DMS114 treated with DMSO at 0.1 percent for 48 hours (cell line): ENCODE measurements at regions not wholly inside any gene's neighbourhood (a gene's known extent, or its start where the extent isn't known, plus 50 kb on each side); places are given as distances from the start of the nearest gene placed in this dataset.
"Not testable (repeated sequence)": the region's sequence is repeated elsewhere in the genome, so short reads cannot be mapped to it uniquely, and the experiment has no call there.

Experiments used
- DNase-seq: peaks from one replicate; lab custom pipeline; 2025; ENCODE audit not compliant: unreplicated experiment; lab: John Stamatoyannopoulos, UW

- not testable (repeated sequence) for DNase-seq
Observed at GRCh38 chr2:5629510-5629909, 62.7 kb upstream of the SOX11 start.

- not testable (repeated sequence) for DNase-seq
Observed at GRCh38 chr2:5637051-5637450, 55.1 kb upstream of the SOX11 start.
